NCI-H226 (cell line): ENCODE measurements at regions not wholly inside any gene's neighbourhood (a gene's known extent, or its start where the extent isn't known, plus 50 kb on each side); places are given as distances from the start of the nearest gene placed in this dataset.
"Not testable (repeated sequence)": the region's sequence is repeated elsewhere in the genome, so short reads cannot be mapped to it uniquely, and the experiment has no call there.

Experiments used
- DNase-seq: peaks from one replicate; pipeline ENCODE4 v3.0.0-alpha.2; 2015

- DNase-seq = no peak
Observed at GRCh38 chr16:59350670-59351069, 616.6 kb upstream of the GOT2 start.

GRCh38 chr16:59342669-59343068 lies 608.6 kb upstream of the GOT2 start:
- no peak for DNase-seq

- DNase-seq = no peak
Observed at GRCh38 chr16:59341368-59341767, 607.3 kb upstream of the GOT2 start.

- DNase-seq = no peak
Observed at GRCh38 chr16:59339871-59340270, 605.8 kb upstream of the GOT2 start.

- DNase-seq = no peak
Observed at GRCh38 chr16:59336136-59336695, 602.1 kb upstream of the GOT2 start.

GRCh38 chr16:59331708-59332107 lies 597.6 kb upstream of the GOT2 start:
- not testable (repeated sequence) for DNase-seq

GRCh38 chr16:59330019-59330670 lies 596.0 kb upstream of the GOT2 start:
- DNase-seq = no peak

GRCh38 chr16:59328961-59329360 lies 594.8 kb upstream of the GOT2 start:
- DNase-seq = no peak

GRCh38 chr16:59327894-59328293 lies 593.8 kb upstream of the GOT2 start:
- no peak for DNase-seq

GRCh38 chr16:59326955-59327354 lies 592.8 kb upstream of the GOT2 start:
- DNase-seq = no peak

GRCh38 chr16:59324462-59324861 lies 590.3 kb upstream of the GOT2 start:
- no peak for DNase-seq

GRCh38 chr16:59320657-59321056 lies 586.5 kb upstream of the GOT2 start:
- no peak for DNase-seq

GRCh38 chr16:59319871-59320270 lies 585.8 kb upstream of the GOT2 start:
- DNase-seq = no peak

GRCh38 chr16:59305850-59306249 lies 571.7 kb upstream of the GOT2 start:
- DNase-seq = no peak

- no peak for DNase-seq
Observed at GRCh38 chr16:59296888-59297287, 562.8 kb upstream of the GOT2 start.

- no peak for DNase-seq
Observed at GRCh38 chr16:59295993-59296736, 562.0 kb upstream of the GOT2 start.

- no peak for DNase-seq
Observed at GRCh38 chr16:59295474-59295873, 561.4 kb upstream of the GOT2 start.

- no peak for DNase-seq
Observed at GRCh38 chr16:59290718-59291117, 556.6 kb upstream of the GOT2 start.

- DNase-seq = no peak
Observed at GRCh38 chr16:59289151-59289550, 555.0 kb upstream of the GOT2 start.

- no peak for DNase-seq
Observed at GRCh38 chr16:59274141-59274540, 540.0 kb upstream of the GOT2 start.

- no peak for DNase-seq
Observed at GRCh38 chr16:59263955-59264354, 529.8 kb upstream of the GOT2 start.

- no peak for DNase-seq
Observed at GRCh38 chr16:59260892-59261291, 526.8 kb upstream of the GOT2 start.

GRCh38 chr16:59259950-59260319 lies 525.8 kb upstream of the GOT2 start:
- DNase-seq = no peak
